Caco-2 (cell line): ENCODE measurements at regions not wholly inside any gene's neighbourhood (a gene's known extent, or its start where the extent isn't known, plus 50 kb on each side); places are given as distances from the start of the nearest gene placed in this dataset.
"Not testable (repeated sequence)": the region's sequence is repeated elsewhere in the genome, so short reads cannot be mapped to it uniquely, and the experiment has no call there.

Experiments used
- BruUV-seq: library from RNA; stranded (reverse); fragments of 400-500 nt; replicated peaks from 2 replicates; lab custom pipeline; 2021; lab: Mats Ljungman, UMichigan
- CTCF ChIA-PET: fragments of 300-600 bp; sonication (Branson Sonifier 250); formaldehyde crosslinking; loops from one replicate; lab custom pipeline; 2022; ENCODE audit warnings: antibody characterized with exemption; lab: Charles Lee
- POLR2A ChIA-PET: fragments of 300-600 bp; sonication (Branson Sonifier 250); formaldehyde crosslinking; loops from one replicate; lab custom pipeline; 2022; ENCODE audit warnings: antibody characterized with exemption; lab: Charles Lee
- DNase-seq, 2 experiments: peaks; one replicate each; pipeline versions ENCODE4 v3.0.0 to v3.0.0-alpha.2; 2020 to 2022
- H3K27me3 ChIP-seq: replicated peaks from 2 replicates; pipeline ENCODE4 v1.6.0; 2011; ENCODE audit warnings: low read length; ENCODE audit not compliant: control insufficient read depth, insufficient read depth
- H3K36me3 ChIP-seq: 2 replicates; pipeline ENCODE4 v1.5.1; 2011; ENCODE audit warnings: low read length; ENCODE audit not compliant: control insufficient read depth, insufficient read depth
- H3K4me1 ChIP-seq: fragments of 250-450 bp; sonication (Bioruptor Pico); 2 replicates; pipeline ENCODE4 v1.5.1; 2020; ENCODE audit warnings: mild to moderate bottlenecking
- H3K4me3 ChIP-seq: 2 replicates; pipeline ENCODE4 v1.5.1; 2011; ENCODE audit warnings: low read depth, mild to moderate bottlenecking, control low read depth, low read length
- H3K9me3 ChIP-seq: fragments of 250-450 bp; sonication (Bioruptor Pico); 2 replicates; pipeline ENCODE4 v1.5.1; 2020; ENCODE audit warnings: mild to moderate bottlenecking, moderate library complexity
- H3K27ac Mint-ChIP-seq: one replicate; pipeline ENCODE4 v1.8.0; 2022; ENCODE audit warnings: mixed read lengths; ENCODE audit not compliant: unreplicated experiment
- H3K27me3 Mint-ChIP-seq: one replicate; pipeline ENCODE4 v1.8.0; 2022; ENCODE audit warnings: mixed read lengths; ENCODE audit not compliant: insufficient read depth, unreplicated experiment
- H3K36me3 Mint-ChIP-seq: one replicate; pipeline ENCODE4 v1.8.0; 2022; ENCODE audit warnings: mild to moderate bottlenecking, mixed read lengths; ENCODE audit not compliant: insufficient read depth, unreplicated experiment
- H3K4me1 Mint-ChIP-seq: one replicate; pipeline ENCODE4 v1.8.0; 2022; ENCODE audit warnings: low read depth, mixed read lengths; ENCODE audit not compliant: unreplicated experiment
- H3K4me3 Mint-ChIP-seq: one replicate; pipeline ENCODE4 v1.8.0; 2022; ENCODE audit warnings: mild to moderate bottlenecking, moderate library complexity, mixed read lengths; ENCODE audit not compliant: unreplicated experiment
- H3K9me3 Mint-ChIP-seq: one replicate; pipeline ENCODE4 v1.8.0; 2022; ENCODE audit warnings: mixed read lengths; ENCODE audit not compliant: unreplicated experiment
- intact Hi-C: fragments of 100-400 bp; cut with micrococcal nuclease; formaldehyde crosslinking; loops from one replicate; pipeline ENCODE4 v1.10.0; 2022; ENCODE audit not compliant: unreplicated experiment
- TF ChIP-seq, protein P1 (sequence below), 2 experiments: fragments of 200-600 bp in 1 of 2; IDR thresholded peaks; 1 replicate in 1 of 2; 2 replicates in 1 of 2; pipeline versions ENCODE4 v1.5.1 to v1.8.0; 2011 to 2022; ENCODE audit warnings: antibody characterized with exemption in 1 of 2, control low read depth in 1 of 2, inconsistent platforms in 1 of 2, low read depth in 1 of 2, low read length in 1 of 2, mild to moderate bottlenecking in 1 of 2, moderate library complexity in 1 of 2; ENCODE audit not compliant: insufficient read depth in 1 of 2, severe bottlenecking in 1 of 2, unreplicated experiment in 1 of 2

DNA sequence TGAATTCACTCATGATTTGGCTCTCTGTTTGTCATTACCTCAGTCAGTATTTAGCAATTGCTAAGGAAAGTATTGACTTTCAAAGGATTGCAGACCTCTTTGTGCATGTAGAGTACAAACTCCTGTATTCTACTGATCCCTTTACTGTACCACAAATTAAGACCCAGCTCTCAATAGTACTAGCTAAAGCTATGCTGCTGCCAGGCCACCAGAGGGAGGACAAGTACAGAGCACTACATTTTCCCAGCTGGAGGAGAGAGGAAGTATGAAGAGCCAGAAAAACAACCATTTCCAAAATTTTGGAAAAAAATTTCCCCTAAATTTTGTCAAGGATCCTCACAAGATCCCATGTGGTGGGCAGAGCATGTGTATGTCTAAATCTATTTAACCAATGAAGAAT, 175.0 kb upstream of the MTMR8 start:
- no peak overlapping the region for H3K4me3 ChIP-seq
- Mint-ChIP-seq H3K9me3 (peaks cover 7% of the 10 kb centered on the region), H3K27me3 (no peaks in the 10 kb centered on the region), H3K27ac (no peak overlapping the region), H3K36me3 (no peaks in the 10 kb centered on the region), H3K4me1 (no peaks in the 10 kb centered on the region), H3K4me3 (no peak overlapping the region)
- CTCF ChIA-PET, result no interaction called here
- peak in 1 of 2 experiments; percentile 1 for DNase-seq
- H3K9me3 ChIP-seq, result no peaks in the 10 kb centered on the region
- intact Hi-C loops, result no loop called here
- H3K4me1 ChIP-seq, result no peaks in the 10 kb centered on the region
- no peaks in the 10 kb centered on the region for H3K36me3 ChIP-seq
- no TSS peak for BruUV-seq
- TF ChIP-seq, protein P1, sequence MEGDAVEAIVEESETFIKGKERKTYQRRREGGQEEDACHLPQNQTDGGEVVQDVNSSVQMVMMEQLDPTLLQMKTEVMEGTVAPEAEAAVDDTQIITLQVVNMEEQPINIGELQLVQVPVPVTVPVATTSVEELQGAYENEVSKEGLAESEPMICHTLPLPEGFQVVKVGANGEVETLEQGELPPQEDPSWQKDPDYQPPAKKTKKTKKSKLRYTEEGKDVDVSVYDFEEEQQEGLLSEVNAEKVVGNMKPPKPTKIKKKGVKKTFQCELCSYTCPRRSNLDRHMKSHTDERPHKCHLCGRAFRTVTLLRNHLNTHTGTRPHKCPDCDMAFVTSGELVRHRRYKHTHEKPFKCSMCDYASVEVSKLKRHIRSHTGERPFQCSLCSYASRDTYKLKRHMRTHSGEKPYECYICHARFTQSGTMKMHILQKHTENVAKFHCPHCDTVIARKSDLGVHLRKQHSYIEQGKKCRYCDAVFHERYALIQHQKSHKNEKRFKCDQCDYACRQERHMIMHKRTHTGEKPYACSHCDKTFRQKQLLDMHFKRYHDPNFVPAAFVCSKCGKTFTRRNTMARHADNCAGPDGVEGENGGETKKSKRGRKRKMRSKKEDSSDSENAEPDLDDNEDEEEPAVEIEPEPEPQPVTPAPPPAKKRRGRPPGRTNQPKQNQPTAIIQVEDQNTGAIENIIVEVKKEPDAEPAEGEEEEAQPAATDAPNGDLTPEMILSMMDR (IDR thresholded peaks at IDR 0.05; ENCODE audit: insufficient read depth in 1 of 2, low read depth in 1 of 2, low read length in 1 of 2, severe bottlenecking in 1 of 2, unreplicated experiment in 1 of 2), result no peak
- POLR2A ChIA-PET, result no interaction called here
- no peaks in the 10 kb centered on the region for H3K27me3 ChIP-seq

DNA sequence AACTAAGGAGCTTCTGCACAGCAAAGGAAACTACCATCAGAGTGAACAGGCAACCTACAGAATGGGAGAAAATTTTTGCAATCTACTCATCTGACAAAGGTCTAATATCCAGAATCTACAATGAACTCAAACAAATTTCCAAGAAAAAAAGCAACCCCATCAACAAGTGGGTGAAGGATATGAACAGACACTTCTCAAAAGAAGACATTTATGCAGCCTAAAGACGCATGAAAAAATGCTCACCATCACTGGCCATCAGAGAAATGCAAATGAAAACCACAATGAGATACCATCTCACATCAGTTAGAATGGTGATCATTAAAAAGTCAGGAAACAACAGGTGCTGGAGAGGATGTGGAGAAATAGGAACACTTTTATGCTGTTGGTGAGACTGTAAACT, 170.1 kb upstream of the MTMR8 start:
- H3K4me1 ChIP-seq, BruUV-seq, CTCF ChIA-PET, H3K4me1 Mint-ChIP-seq, H3K27me3 Mint-ChIP-seq, H3K9me3 ChIP-seq, POLR2A ChIA-PET, DNase-seq, intact Hi-C loops, H3K36me3 ChIP-seq, H3K27me3 ChIP-seq, H3K9me3 Mint-ChIP-seq, H3K27ac Mint-ChIP-seq, H3K4me3 Mint-ChIP-seq, H3K36me3 Mint-ChIP-seq, H3K4me3 ChIP-seq: not testable (repeated sequence)

DNA sequence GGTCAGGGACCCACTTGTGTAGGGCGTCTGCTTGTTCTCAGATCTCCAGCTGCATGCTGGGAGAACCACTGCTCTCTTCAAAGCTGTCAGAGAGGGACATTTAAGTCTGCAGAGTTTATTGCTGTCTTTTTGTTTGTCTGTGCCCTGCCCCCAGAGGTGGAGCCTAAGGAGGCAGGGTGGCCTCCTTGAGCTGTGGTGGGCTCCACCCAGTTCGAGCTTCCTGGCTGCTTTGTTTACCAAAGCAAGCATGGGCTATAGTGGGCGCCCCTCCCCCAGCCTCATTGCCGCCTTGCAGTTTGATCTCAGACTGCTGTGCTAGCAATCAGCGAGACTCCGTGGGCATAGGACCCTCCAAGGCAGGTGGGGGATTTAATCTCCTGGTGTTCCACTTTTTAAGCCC, 154.0 kb upstream of the MTMR8 start:
- H3K4me3 Mint-ChIP-seq, BruUV-seq, DNase-seq, H3K4me1 ChIP-seq, H3K4me3 ChIP-seq, CTCF ChIA-PET, intact Hi-C loops, H3K4me1 Mint-ChIP-seq, H3K27me3 ChIP-seq, H3K36me3 Mint-ChIP-seq, H3K27ac Mint-ChIP-seq, H3K9me3 ChIP-seq, H3K9me3 Mint-ChIP-seq, H3K27me3 Mint-ChIP-seq, H3K36me3 ChIP-seq, POLR2A ChIA-PET: not testable (repeated sequence)

DNA sequence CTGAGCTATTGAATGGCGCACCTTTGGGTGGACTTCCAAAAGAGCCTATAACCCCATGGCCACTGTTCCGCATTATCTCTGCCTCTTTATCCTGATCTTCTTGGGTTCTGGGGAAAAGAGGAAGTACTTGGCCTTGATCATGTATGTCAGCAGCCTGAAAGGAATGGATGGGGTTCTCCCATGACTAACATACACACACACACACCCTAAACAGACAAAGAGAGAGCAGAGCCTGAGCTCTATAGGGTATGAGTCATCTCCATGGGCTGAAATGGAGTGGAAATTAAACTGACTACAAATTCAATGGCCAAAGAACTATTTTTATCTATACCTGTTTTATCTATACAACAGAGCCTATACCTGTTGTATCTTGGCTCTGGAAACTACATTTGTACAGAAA, 141.5 kb upstream of the MTMR8 start:
- intact Hi-C loops, result no loop called here

More for the DNA sequence above, 141.5 kb upstream of the MTMR8 start:
- H3K27me3 Mint-ChIP-seq, result no peaks in the 10 kb centered on the region
- POLR2A ChIA-PET, result no interaction called here
- no peaks in the 10 kb centered on the region for H3K9me3 Mint-ChIP-seq
- TF ChIP-seq, protein P1 (IDR thresholded peaks at IDR 0.05; ENCODE audit: insufficient read depth in 1 of 2, low read depth in 1 of 2, low read length in 1 of 2, severe bottlenecking in 1 of 2, unreplicated experiment in 1 of 2), result no peak
- Histone ChIP-seq H3K36me3 (no peaks in the 10 kb centered on the region), H3K4me3 (no peak overlapping the region), H3K9me3 (no peaks in the 10 kb centered on the region), H3K27me3 (no peaks in the 10 kb centered on the region), H3K4me1 (no peaks in the 10 kb centered on the region)
- H3K4me1 Mint-ChIP-seq, result no peaks in the 10 kb centered on the region
- H3K36me3 Mint-ChIP-seq, result no peaks in the 10 kb centered on the region
- CTCF ChIA-PET, result no interaction called here
- no peak overlapping the region for H3K4me3 Mint-ChIP-seq
- no TSS peak for BruUV-seq
- no peak for DNase-seq
- no peak overlapping the region for H3K27ac Mint-ChIP-seq
